HFFc6 (cell line): ENCODE measurements at regions not wholly inside any gene's neighbourhood (a gene's known extent, or its start where the extent isn't known, plus 50 kb on each side); places are given as distances from the start of the nearest gene placed in this dataset.

ENCODE experiments used
- DNase-seq: peaks from one replicate; pipeline ENCODE4 v3.0.0-alpha.2; 2018
- H3K27ac Mint-ChIP-seq: 2 replicates; pipeline ENCODE4 v1.8.0; 2020; ENCODE audit warnings: mild to moderate bottlenecking, mixed read lengths
- H3K27me3 Mint-ChIP-seq: 2 replicates; pipeline ENCODE4 v1.8.0; 2021; ENCODE audit warnings: mild to moderate bottlenecking, moderate library complexity, mixed read lengths; ENCODE audit not compliant: insufficient read depth
- H3K36me3 Mint-ChIP-seq: 2 replicates; pipeline ENCODE4 v1.8.0; 2021; ENCODE audit warnings: low read depth, mixed read lengths
- H3K4me1 Mint-ChIP-seq: 2 replicates; pipeline ENCODE4 v1.8.0; 2020; ENCODE audit warnings: low read depth, mixed read lengths
- H3K4me3 Mint-ChIP-seq: 2 replicates; pipeline ENCODE4 v1.8.0; 2020; ENCODE audit warnings: mild to moderate bottlenecking, moderate library complexity, mixed read lengths
- H3K9me3 Mint-ChIP-seq: 2 replicates; pipeline ENCODE4 v1.8.0; 2020; ENCODE audit warnings: mild to moderate bottlenecking, mixed read lengths
- CTCF ChIP-seq: fragments of 200-600 bp; sonication (generic); IDR thresholded peaks from 2 replicates; pipeline ENCODE4 v1.5.0; 2021; ENCODE audit warnings: antibody characterized with exemption, mild to moderate bottlenecking

DNA sequence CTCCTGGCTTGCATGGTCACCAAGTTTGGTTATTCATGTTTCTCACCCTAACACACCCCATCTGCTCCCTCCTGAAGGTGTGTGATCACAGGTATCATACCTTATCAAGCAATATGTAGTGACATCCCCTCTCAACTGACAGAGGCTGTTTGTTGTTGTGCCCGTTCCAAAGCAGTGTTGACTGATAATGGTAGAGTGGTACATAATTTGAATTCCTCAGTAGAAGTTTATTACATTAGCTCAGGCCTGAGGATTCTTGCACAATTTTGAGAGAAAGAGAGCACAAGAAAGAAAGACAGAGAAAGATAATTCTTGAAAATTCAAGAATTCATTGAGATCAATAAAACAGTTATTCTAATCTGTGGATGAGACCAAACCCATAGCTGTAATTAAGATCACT is 69.1 kb upstream of the SATB1 start:
- Mint-ChIP-seq H3K4me3 (no peak overlapping the region), H3K36me3 (no peaks in the 10 kb centered on the region)

DNA sequence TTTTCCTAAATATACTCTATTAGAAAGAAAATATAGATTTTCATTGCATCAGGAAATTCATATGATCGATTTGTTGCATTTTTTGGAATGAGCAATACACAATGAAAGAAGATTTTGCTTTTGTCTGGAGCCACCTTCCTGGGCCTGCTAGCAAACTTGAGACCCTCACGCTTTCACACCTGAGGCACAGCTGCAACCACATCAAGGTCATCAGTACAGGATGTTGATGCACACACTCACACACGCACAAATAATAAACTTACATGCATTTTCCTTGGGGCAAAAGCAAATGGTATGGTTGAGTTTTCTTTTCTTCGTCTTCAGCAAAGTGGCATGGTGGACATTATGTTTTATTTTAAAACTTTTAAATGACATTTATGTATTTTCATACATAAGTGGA is 64.8 kb upstream of the SATB1 start:
- H3K36me3 Mint-ChIP-seq = no peaks in the 10 kb centered on the region
- H3K4me3 Mint-ChIP-seq = no peak overlapping the region
- H3K4me1 Mint-ChIP-seq = no peaks in the 10 kb centered on the region
- no peak for TF ChIP-seq CTCF
- H3K9me3 Mint-ChIP-seq = peaks cover 23% of the 10 kb centered on the region
- H3K27me3 Mint-ChIP-seq = no peaks in the 10 kb centered on the region; the same call in 1 of the 2 replicates
- no peak for DNase-seq
- H3K27ac Mint-ChIP-seq = no peak overlapping the region

More for the DNA sequence above, 69.1 kb upstream of the SATB1 start:
- Mint-ChIP-seq H3K4me1 (no peaks in the 10 kb centered on the region), H3K9me3 (peaks cover 41% of the 10 kb centered on the region), H3K27me3 (no peaks in the 10 kb centered on the region; the same call in 1 of the 2 replicates), H3K27ac (no peak overlapping the region)
- TF ChIP-seq CTCF = no peak
- no peak for DNase-seq

- Mint-ChIP-seq H3K36me3 (no peaks in the 10 kb centered on the region), H3K4me3 (no peak overlapping the region), H3K4me1 (no peaks in the 10 kb centered on the region), H3K27me3 (no peaks in the 10 kb centered on the region; the same call in 1 of the 2 replicates), H3K9me3 (peaks cover 14% of the 10 kb centered on the region), H3K27ac (no peak overlapping the region)
- TF ChIP-seq CTCF = no peak
- no peak for DNase-seq
Observed at GRCh38 chr3:18483226-18483625, 58.1 kb upstream of the SATB1 start.

DNA sequence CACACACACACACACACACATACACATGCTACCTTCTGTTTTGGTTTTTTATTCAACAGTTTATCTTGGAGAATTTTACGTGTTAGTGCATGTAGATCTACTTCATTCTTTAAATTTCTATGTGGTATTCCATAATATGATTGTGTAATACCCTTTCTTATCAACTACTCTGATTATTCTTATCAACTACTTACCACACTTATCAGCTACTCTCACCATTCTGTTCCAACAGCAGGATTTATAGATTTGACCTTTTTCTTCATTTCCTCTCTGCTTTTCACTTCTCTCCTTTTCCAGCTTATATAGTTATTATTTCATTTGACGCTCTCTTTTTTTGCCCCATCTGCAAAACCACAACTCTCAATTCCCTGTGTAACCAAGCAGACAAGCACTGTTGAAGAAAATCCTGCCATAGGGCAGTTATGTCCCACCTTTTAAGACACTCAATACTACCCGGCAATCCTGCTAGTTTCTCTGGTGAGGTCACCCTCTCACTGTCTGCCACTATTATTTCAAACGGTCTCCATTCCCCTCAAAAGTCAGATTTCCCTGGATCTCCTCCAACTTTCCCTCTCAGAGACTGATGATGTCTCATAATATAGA is 56.9 kb upstream of the SATB1 start:
- TF ChIP-seq CTCF = no peak
- no peak overlapping the region for H3K4me3 Mint-ChIP-seq
- H3K27ac Mint-ChIP-seq = no peak overlapping the region
- DNase-seq = no peak
- H3K4me1 Mint-ChIP-seq = no peaks in the 10 kb centered on the region
- no peaks in the 10 kb centered on the region for H3K27me3 Mint-ChIP-seq
- peaks cover 15% of the 10 kb centered on the region for H3K9me3 Mint-ChIP-seq
- H3K36me3 Mint-ChIP-seq = no peaks in the 10 kb centered on the region

DNA sequence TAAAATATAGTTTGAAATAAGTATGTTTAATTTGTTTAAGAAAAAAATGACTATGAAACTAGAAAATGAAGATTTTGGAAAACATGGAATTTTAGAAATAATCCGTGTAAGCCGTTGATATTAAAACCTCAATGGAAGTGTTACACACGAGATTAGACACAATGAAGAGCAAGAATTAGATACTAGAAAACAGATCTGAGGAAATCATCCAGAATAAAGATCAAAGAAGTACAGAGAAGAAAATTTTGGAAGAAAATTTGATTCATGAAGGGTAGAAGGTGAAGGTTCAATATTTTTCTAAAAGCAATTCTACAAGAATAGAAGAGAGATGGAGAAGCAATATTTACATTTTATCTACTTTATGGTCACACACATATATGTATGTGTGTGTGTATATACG is 52.5 kb upstream of the SATB1 start:
- Mint-ChIP-seq H3K4me3 (no peak overlapping the region), H3K27me3 (no peaks in the 10 kb centered on the region), H3K4me1 (no peaks in the 10 kb centered on the region), H3K9me3 (peaks cover 20% of the 10 kb centered on the region), H3K36me3 (no peaks in the 10 kb centered on the region), H3K27ac (no peak overlapping the region)
- no peak for DNase-seq
- no peak for TF ChIP-seq CTCF
